AG04450 (cell line): ENCODE measurements at regions not wholly inside any gene's neighbourhood (a gene's known extent, or its start where the extent isn't known, plus 50 kb on each side); places are given as distances from the start of the nearest gene placed in this dataset.

ENCODE experiments used
- CTCF ChIA-PET: fragments of 300-600, 350-600 bp; formaldehyde crosslinking; extraction: SDS; loops from one replicate; lab custom pipeline; 2022; ENCODE audit warnings: antibody characterized with exemption, inconsistent platforms; lab: Charles Lee
- POLR2A ChIA-PET: fragments of 350-600 bp; formaldehyde crosslinking; extraction: SDS; loops from one replicate; lab custom pipeline; 2021; ENCODE audit warnings: antibody characterized with exemption, inconsistent platforms; lab: Yijun Ruan, JAX
- DNase-seq: peaks from one replicate; pipeline ENCODE4 v3.0.0-alpha.2; 2011; ENCODE audit warnings: low read depth, low spot score
- H3K27ac ChIP-seq: one replicate; pipeline ENCODE4 v1.5.1; 2012; ENCODE audit warnings: low read depth, low read length, control low read depth
- H3K27me3 ChIP-seq: one replicate; pipeline ENCODE4 v1.6.0; 2012; ENCODE audit warnings: low read length; ENCODE audit not compliant: control insufficient read depth, insufficient read depth
- H3K4me3 ChIP-seq: 2 replicates; pipeline ENCODE4 v1.5.1; 2011; ENCODE audit warnings: mild to moderate bottlenecking, low read depth, low read length, control low read depth
- H3K9me3 ChIP-seq: 2 replicates; pipeline ENCODE4 v1.5.1; 2012; ENCODE audit warnings: low read length; ENCODE audit not compliant: control insufficient read depth, insufficient read depth
- TF ChIP-seq, protein P1 (sequence below): IDR thresholded peaks from 2 replicates; pipeline ENCODE4 v1.5.1; 2011; ENCODE audit warnings: low read depth, low read length, control low read depth, inconsistent platforms

DNA sequence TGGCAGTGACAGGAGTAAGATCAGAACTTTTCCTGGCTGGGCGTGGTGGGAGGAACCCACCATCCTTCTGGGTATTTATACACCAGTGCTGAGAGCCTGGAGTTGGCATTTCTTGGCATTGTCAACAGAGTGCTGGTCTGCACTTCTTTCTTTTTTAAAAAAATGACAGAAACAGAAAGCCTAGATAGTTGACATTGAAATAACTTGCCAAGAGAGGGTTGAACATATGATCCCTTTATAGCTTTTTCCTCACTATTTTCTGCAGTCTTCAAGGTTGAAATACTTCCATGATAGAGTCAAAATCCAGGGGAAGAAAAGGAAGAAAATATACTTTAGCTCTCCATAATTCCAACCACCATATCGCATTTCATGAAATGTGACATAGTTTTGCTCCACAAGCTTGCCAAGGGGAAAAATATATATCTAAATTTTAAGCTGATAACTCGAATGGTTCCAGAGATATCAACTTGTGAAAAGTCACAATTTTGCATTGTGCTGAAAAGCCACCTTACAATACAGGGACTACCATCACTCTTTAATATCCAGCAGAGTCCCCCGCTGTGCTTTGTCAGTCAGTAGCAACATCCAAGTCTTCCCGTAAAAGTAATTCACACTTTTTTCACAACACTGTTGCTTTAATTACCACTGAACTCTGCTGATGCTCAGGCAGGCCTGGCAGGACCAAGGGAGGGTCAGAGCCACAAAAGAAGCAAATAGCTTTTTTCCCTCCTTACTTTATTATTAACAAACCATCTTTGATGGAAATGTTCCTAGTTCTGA, 764.9 kb upstream of the FANCL start:
- CTCF ChIA-PET: interaction anchor here (1.0 kb wide), 1 partner anchor 19 kb away, joined by 4 read pairs; no protein-coding TSS in a partner anchor
- no peak for DNase-seq
- POLR2A ChIA-PET: no interaction called here

DNA sequence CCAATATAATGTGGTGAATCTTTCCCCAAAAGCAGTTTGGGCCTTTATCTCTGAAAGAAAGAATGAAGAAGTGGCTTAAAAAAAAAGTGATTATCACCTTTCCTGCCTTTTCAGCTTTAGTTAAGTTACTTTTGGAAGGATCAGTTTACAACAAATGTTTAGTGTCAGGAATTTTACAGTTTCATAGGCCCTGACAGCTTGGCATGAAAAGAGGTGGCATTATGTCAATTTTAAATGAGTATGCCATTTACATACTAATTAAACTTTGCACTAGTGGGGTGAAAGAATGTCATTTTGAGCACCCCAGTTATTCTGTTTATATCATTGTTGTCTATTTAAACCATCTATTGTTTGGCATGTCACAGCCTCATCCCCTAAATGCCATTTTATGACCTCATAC, 763.5 kb upstream of the FANCL start:
- no peaks in the 10 kb centered on the region for H3K27me3 ChIP-seq
- no peak overlapping the region for H3K27ac ChIP-seq
- CTCF ChIA-PET: interaction anchor here (1.0 kb wide), 1 partner anchor 21 kb away, joined by 3 read pairs; no protein-coding TSS in a partner anchor
- no peaks in the 10 kb centered on the region for H3K9me3 ChIP-seq
- no peak overlapping the region for H3K4me3 ChIP-seq
- TF ChIP-seq, protein P1, sequence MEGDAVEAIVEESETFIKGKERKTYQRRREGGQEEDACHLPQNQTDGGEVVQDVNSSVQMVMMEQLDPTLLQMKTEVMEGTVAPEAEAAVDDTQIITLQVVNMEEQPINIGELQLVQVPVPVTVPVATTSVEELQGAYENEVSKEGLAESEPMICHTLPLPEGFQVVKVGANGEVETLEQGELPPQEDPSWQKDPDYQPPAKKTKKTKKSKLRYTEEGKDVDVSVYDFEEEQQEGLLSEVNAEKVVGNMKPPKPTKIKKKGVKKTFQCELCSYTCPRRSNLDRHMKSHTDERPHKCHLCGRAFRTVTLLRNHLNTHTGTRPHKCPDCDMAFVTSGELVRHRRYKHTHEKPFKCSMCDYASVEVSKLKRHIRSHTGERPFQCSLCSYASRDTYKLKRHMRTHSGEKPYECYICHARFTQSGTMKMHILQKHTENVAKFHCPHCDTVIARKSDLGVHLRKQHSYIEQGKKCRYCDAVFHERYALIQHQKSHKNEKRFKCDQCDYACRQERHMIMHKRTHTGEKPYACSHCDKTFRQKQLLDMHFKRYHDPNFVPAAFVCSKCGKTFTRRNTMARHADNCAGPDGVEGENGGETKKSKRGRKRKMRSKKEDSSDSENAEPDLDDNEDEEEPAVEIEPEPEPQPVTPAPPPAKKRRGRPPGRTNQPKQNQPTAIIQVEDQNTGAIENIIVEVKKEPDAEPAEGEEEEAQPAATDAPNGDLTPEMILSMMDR: no peak
- POLR2A ChIA-PET: no interaction called here
- no peak for DNase-seq

More for the DNA sequence above, 764.9 kb upstream of the FANCL start:
- TF ChIP-seq, protein P1: no peak
- no peaks in the 10 kb centered on the region for H3K9me3 ChIP-seq
- H3K27me3 ChIP-seq: no peaks in the 10 kb centered on the region
- no peak overlapping the region for H3K27ac ChIP-seq
- no peak overlapping the region for H3K4me3 ChIP-seq

DNA sequence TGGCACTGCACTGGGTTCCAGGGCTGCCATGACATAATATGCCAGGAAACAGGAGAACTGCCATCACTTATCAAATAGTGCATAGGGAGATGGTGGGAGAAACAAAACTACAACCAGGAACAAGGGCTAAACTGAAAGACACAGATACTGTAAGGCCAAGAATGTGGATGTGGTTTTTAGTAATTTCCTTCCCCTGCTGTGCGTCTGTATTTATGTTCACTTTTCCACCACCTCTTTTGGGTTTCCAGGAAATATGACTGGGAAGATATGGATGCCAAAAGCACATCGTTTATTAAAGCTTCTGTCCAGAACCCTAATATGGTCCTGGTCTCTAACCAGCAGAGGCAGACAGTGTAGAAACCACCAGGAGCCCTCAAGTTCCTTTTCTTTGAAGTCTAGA, 759.7 kb upstream of the FANCL start:
- H3K4me3 ChIP-seq: no peak overlapping the region
- no peaks in the 10 kb centered on the region for H3K27me3 ChIP-seq
- H3K9me3 ChIP-seq: no peaks in the 10 kb centered on the region
- POLR2A ChIA-PET: no interaction called here
- H3K27ac ChIP-seq: no peak overlapping the region
- CTCF ChIA-PET: interaction anchor here (1.3 kb wide), 1 partner anchor 25 kb away, joined by 3 read pairs; no protein-coding TSS in a partner anchor
- TF ChIP-seq, protein P1: no peak
- no peak for DNase-seq

DNA sequence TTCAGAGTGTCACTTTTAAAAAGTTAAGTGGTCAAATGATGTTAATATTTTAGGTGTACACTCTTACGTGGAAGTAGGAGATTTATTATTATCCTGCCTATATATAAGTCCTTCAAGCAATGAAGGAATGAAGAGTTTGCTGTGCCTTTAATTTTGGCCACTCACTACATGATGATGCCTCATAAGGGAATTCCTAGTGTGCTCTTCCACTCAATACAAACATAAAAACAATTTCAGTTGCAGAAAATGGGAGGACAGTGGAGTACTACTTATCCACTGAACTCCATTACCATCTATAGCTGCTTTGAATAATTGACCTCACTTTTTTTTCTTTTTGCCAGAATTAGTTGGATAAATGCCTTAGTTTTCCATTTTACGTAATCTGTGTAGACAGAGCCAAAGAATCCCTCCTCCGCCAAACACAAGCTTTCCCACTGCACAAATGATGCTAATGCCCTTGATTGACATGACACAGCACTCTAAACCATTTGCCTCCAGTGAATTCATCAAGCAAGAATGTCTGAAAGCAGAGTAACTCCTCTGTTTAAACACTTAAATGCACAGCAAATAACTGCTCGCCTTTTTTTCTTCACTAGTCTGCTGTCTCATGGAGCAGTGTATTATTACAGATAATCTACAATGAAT, 751.1 kb upstream of the FANCL start:
- no peak overlapping the region for H3K4me3 ChIP-seq
- POLR2A ChIA-PET: no interaction called here
- CTCF ChIA-PET: interaction anchor here (1.1 kb wide), 1 partner anchor 33 kb away, joined by 3 read pairs; no protein-coding TSS in a partner anchor
- no peak for DNase-seq
- H3K9me3 ChIP-seq: no peaks in the 10 kb centered on the region
- TF ChIP-seq, protein P1: no peak
- H3K27ac ChIP-seq: no peak overlapping the region
- H3K27me3 ChIP-seq: no peaks in the 10 kb centered on the region

DNA sequence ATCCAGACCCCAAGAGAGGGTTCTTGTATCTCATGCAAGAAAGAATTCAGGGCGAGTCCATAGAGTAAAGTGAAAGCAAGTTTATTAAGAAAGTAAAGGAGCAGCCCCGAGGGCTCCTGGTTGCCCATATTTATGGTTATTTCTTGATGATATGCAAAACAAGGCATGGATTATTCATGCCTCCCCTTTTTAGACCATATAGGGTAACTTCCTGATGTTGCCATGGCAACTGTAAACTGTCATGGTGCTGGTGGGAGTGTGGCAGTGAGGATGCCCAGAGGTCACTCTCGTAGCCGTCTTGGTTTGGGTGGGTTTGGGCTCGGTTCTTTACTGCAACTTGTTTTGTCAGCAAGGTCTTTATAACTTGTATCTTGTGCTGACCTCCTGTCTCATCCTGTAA, 750.2 kb upstream of the FANCL start:
- ChIA-PET CTCF (interaction anchor here (1.1 kb wide), 1 partner anchor 34 kb away, joined by 3 read pairs; no protein-coding TSS in a partner anchor), POLR2A (no interaction called here)

More for the DNA sequence above, 750.2 kb upstream of the FANCL start:
- Histone ChIP-seq H3K27me3 (no peaks in the 10 kb centered on the region), H3K9me3 (no peaks in the 10 kb centered on the region), H3K4me3 (no peak overlapping the region), H3K27ac (no peak overlapping the region)
- no peak for DNase-seq
- TF ChIP-seq, protein P1: no peak
